HT-29 (cell line): ENCODE measurements at regions not wholly inside any gene's neighbourhood (a gene's known extent, or its start where the extent isn't known, plus 50 kb on each side); places are given as distances from the start of the nearest gene placed in this dataset. TPM values are rescaled to one million over a fixed set of nuclear protein-coding genes. Genes with fewer than 3 reads are reported as not detected.
"Not testable (repeated sequence)": the region's sequence is repeated elsewhere in the genome, so short reads cannot be mapped to it uniquely, and the experiment has no call there.

Source experiments
- DNase-seq: peaks from one replicate; pipeline ENCODE4 v3.0.0-alpha.2; 2015; ENCODE audit warnings: low spot score
- small RNA-seq: library from RNA; depleted of rRNA; stranded (forward); fragments of <200 nt; gene quantifications from one replicate; pipeline ENCODE3, GENCODE V24; 2014

GRCh38 chr3:105274536-105274935, 92.2 kb upstream of the ALCAM start:
- no peak for DNase-seq

DNA sequence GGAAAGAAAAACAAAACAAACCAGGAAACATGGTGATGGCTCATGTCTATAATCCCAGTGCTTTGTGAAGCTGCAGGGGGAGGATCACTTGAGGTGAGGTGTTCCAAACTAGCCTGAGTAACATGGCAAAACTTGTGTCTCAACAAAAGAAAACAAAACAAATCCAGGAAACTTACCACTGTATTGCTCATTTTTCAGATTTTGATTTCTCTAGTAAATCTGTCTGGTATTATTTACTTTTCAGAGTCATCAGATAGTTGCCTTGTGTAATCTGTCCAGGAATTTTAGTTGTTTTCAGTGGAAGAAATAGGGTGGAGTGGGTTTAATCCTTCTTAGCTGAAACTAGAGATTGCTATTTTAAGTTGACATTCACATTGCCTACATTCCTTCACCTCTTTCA, 91.8 kb upstream of the ALCAM start:
- no peak for DNase-seq

- DNase-seq, result no peak
These were observed 89.1 kb upstream of the ALCAM start for GRCh38 chr3:105277656-105278055.

GRCh38 chr3:105278688-105279087, 88.0 kb upstream of the ALCAM start:
- no peak for DNase-seq

GRCh38 chr3:105281989-105282388, 84.7 kb upstream of the ALCAM start:
- DNase-seq, result no peak

DNA sequence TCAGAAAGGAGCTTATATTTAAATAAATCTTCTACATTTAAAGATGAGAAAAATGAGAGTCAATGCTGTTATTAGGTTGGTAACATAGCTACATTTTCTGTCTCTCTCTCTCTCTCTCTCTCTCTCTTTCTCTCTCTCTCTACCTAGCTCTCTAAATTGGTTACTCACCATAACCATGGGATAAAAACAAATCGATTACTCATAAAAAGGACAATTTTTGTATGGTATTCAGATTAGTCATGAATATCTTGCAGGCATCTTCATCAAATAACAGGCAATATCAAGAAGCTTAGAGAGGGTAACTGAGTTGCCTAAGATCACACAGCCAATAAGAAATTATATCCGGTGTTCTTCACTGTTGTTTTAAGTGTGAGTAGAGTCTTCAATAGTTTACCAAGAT, 81.8 kb upstream of the ALCAM start:
- no peak for DNase-seq

- no peak for DNase-seq
These were observed 81.0 kb upstream of the ALCAM start for GRCh38 chr3:105285653-105286241.

DNA sequence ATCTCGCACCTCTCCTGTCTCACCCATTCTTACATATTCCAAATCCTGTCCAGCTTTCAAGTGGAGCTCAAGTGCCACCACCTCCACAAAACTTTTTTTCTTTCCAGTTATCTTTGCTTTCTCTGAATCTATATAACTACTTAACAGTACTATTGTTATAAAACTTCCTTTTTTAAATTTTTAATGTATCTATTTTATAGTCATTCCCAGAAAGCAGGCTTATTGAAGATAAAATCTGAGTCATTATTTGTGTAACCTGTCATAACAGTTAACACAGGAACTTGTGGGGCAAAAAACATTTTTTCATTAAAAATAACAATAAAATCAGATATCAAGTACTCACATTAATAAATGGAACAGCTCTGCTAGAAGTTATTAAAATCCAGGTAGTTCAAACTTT, 73.3 kb upstream of the ALCAM start:
- no peak for DNase-seq

- not testable (repeated sequence) for DNase-seq
These were observed 70.4 kb upstream of the ALCAM start for GRCh38 chr3:105296182-105296822.

DNA sequence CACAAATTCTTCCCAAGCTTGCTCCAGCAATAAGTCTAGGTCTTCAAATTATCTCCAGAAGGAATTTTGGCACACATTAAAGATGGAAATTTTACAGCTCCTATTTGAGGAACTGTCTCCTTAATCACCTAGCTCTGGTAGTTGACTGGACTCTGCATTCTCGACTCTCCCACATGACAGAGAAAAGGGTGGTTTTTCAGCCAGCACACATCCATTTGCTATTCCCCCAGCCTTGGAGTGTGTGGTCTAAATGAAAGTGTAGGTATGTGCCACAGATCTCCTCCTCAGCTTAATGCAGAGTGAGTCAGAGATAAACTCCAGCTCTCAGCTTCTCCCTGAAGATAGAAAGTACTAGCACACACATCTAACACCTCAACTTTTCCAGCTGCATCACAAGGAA, 62.2 kb upstream of the ALCAM start:
- no peak for DNase-seq

- DNase-seq, result no peak
These were observed 51.6 kb upstream of the ALCAM start for GRCh38 chr3:105315144-105315543.

- no peak for DNase-seq
These were observed 50.9 kb upstream of the ALCAM start for GRCh38 chr3:105315815-105316214.

DNA sequence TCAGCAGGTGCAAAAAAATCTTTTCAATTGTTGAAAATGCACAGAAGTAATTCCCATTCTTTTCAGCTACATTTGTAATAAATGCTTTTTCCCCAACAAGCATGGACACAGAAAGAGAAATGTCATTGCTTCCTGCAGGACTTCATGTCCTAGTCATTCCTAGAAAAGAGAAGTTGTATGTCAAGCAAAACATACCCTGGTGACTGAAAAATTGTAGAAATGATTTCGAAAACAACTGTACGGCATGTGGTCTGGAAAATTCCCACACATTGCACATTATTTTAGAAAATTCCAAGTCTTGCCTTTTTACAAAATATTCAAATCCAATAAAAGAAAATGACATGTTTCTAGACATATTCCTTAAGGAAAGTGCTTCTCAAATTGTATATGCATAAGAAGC, 50.4 kb upstream of the ALCAM start:
- no peak for DNase-seq

Small RNA genes lying in the stretch of these regions (small RNA-seq; reads per million reads assigned to genes)
- gene MIR548AB (not detected), gene NDUFA4P2 (not detected), gene RNU1-43P (not detected), gene RNU6-461P (not detected), gene TUBBP11 (not detected)
